MM.1S (cell line): ENCODE measurements at regions not wholly inside any gene's neighbourhood (a gene's known extent, or its start where the extent isn't known, plus 50 kb on each side); places are given as distances from the start of the nearest gene placed in this dataset.

Experiments used
- CTCF ChIP-seq: fragments of 300-600 bp; sonication (generic); IDR thresholded peaks from 2 replicates; pipeline ENCODE4 v1.5.1; 2016; ENCODE audit warnings: antibody characterized with exemption, low read length, mixed read lengths
- EZH2 ChIP-seq: fragments of 300-600 bp; sonication (generic); optimal IDR thresholded peaks from 2 replicates; pipeline ENCODE3; 2017; ENCODE audit warnings: low read depth, mild to moderate bottlenecking, antibody characterized with exemption, low read length, mixed read lengths

GRCh38 chr7:52500841-52501240, 534.6 kb upstream of the POM121L12 start:
- TF ChIP-seq CTCF (no peak), EZH2 (no peak)
